Peyer's patch (tissue), 4 donors: ENCODE measurements at regions not wholly inside any gene's neighbourhood (a gene's known extent, or its start where the extent isn't known, plus 50 kb on each side); places are given as distances from the start of the nearest gene placed in this dataset.

Experiments used
- CTCF ChIP-seq, 6 experiments: fragments of 450-650 bp in 4 of 6; fragments of 200-600 bp in 2 of 6; sonication (generic) in 1 of 6; IDR thresholded peaks; one replicate each; pipeline ENCODE4 v1.5.1; 2017 to 2019; ENCODE audit warnings: antibody characterized with exemption in 6 of 6, mild to moderate bottlenecking in 3 of 6, moderate library complexity in 1 of 6
- POLR2A ChIP-seq, 2 donors: fragments of 450-650 bp; IDR thresholded peaks; one replicate each; pipeline ENCODE4 v1.5.1; 2017; ENCODE audit warnings: antibody characterized with exemption in 2 of 2, mild to moderate bottlenecking in 2 of 2, moderate library complexity in 2 of 2

GRCh38 chr18:29305516-29305915 lies 1128.6 kb upstream of the CDH2 start:
- TF ChIP-seq CTCF (IDR thresholded peaks at IDR 0.05) (no peak), POLR2A (IDR thresholded peaks at IDR 0.05) (no peak)
